GM21367 (cell line): ENCODE measurements at regions not wholly inside any gene's neighbourhood (a gene's known extent, or its start where the extent isn't known, plus 50 kb on each side); places are given as distances from the start of the nearest gene placed in this dataset.

Source experiments
- ATAC-seq: cut with Tn5 transposase; IDR thresholded peaks from one replicate; pipeline ENCODE4 v1.9.1; 2021; ENCODE audit not compliant: unreplicated experiment

GRCh38 chr7:110090110-110090820, 1000.7 kb upstream of the LRRN3 start:
- ATAC-seq, result no peak

DNA sequence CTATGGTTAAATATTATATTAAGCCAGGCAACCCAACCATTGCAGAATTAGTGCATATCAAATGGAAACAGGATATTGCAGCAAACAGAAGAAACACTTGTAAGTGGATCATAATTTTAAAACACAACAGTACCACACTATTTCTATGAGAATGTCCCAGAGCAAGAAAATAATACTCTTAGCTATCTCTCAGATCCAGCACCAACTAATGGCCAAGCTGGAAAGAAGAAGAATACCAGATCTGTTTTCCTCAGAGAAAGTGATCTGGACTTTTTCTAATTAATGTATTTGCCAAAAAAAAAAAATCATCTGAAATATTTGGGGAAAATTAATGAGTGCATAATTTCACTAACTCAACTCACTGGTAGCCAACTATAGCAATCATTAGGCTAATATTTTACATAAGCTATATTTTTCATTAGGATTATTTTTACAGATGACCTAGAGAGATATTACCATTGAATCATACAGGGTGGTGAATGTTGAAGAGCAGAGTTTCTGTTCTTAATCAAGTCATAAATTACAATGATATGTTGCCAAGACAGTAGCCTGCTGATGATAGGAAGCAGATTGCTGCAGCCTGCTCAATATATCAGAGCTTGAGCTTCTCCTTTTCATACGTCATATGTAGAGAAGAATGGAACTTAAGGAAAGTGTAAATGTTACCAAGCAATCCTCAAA, 995.4 kb upstream of the LRRN3 start:
- ATAC-seq, result no peak

DNA sequence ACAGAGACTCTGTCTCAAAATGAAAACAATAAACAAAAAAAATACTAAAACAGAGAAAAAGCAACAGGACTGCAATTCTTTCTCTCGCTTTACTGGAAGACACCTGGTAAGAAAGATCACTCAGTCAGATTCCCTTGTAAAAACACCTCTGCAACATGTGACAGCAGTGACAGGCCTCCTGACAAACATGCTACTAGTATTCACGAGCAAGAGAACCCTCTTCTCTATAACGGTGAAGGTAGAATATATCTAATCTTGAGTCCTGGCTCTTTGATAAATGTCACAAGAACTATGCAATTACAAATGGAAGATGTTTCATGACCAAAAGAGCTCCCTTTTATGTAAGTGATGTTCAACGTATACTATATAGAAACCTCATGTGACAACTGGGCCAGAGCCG, 986.7 kb upstream of the LRRN3 start:
- ATAC-seq, result no peak

GRCh38 chr7:110105307-110105706, 985.6 kb upstream of the LRRN3 start:
- ATAC-seq, result no peak

DNA sequence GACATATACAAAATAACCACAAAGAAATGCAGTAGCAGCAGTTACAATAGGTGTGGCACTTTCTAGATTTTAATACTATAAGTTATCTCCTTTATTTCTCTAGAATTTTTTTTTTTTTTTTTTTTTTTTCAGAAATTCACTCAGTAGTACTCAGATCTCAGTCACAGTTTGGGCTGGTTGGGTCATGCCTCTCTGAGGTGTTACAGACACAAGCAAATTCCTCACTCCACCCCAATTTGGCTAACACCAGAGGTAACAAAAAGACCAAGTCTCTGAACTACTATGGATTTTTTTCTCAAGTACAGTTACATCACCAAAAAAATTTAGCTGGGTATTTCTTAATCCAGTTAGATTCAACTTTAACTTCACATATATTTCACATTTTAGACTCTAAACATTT, 985.1 kb upstream of the LRRN3 start:
- ATAC-seq, result no peak

- ATAC-seq, result no peak
These were observed 970.9 kb upstream of the LRRN3 start for GRCh38 chr7:110119883-110120581.

DNA sequence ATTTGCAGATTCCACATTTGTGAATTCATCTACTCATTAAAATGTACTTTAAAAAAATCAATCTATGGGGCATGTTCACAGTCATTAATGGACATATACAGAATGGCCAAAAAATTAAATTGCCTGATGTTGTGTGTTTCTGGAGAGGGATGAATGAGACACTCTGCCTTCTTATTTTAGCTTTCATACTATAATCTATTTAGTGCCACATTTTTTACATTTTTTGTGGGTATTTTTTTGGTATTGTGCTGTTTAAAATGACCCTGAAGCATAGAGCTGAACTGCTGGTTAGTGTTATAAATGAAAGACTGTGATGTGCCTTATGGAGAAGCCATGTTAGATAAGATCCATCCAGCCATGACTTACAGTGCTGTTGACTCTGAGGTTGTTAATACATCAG, 961.8 kb upstream of the LRRN3 start:
- ATAC-seq, result no peak

- ATAC-seq, result no peak
These were observed 960.3 kb upstream of the LRRN3 start for GRCh38 chr7:110130669-110131068.

GRCh38 chr7:110131344-110131743, 959.6 kb upstream of the LRRN3 start:
- no peak for ATAC-seq

DNA sequence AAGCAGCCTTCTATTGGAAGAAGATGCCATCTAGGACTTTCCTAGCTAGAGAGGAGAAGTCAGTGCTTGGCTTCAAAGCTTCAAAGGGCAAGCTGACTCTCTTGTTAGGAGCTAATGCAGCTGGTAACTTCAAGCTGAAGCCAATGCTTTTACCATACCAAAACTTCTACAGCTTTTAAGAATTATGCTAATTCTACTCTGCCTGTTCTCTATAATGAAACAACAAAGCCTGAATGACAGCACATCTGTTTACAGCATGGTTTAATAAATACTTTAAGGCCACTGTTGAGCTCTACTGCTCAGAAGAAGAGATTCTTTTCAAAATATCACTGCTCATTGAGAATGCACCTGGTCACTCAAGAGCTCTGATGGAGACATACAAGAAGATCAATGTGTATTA, 951.9 kb upstream of the LRRN3 start:
- no peak for ATAC-seq

GRCh38 chr7:110142939-110143526, 947.9 kb upstream of the LRRN3 start:
- no peak for ATAC-seq

DNA sequence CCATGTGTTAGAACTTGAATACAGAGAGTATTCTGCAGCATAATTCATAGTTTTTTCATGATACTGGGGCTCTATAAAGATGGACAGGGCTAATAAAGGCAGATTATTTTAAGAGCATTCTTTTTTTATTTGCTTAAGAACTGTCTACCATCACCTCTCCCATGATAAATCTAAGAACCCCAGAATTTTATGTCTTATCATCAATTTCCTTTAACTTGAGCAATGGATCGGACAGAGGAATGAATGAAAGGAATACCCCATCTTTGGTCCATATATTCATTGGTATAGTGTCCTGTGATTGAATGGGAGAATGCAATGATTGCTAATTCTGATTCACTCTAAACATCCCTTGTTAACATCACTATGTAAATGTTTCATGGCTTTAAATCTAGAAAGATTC, 946.3 kb upstream of the LRRN3 start:
- no peak for ATAC-seq

DNA sequence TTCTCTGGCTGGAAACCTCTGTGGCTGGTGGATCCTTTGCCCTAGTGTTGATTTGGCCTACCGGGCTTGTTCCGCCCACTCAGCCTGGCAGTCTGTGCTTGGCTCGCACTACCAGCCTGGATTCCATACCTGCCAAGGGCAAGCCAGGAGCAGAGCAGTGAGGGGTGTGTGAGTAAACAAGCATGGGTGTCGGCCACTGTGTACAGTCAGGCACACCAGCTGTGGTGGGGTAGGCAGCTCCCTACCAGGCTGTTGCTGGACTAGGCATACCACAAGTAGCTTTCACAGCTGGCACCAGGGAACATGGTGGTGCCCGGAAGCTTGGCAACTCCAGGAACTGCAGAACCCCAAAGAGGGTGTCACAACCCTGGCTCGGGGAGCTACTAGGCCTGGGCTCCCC, 942.9 kb upstream of the LRRN3 start:
- ATAC-seq, result no peak

- no peak for ATAC-seq
These were observed 937.7 kb upstream of the LRRN3 start for GRCh38 chr7:110153222-110153621.

DNA sequence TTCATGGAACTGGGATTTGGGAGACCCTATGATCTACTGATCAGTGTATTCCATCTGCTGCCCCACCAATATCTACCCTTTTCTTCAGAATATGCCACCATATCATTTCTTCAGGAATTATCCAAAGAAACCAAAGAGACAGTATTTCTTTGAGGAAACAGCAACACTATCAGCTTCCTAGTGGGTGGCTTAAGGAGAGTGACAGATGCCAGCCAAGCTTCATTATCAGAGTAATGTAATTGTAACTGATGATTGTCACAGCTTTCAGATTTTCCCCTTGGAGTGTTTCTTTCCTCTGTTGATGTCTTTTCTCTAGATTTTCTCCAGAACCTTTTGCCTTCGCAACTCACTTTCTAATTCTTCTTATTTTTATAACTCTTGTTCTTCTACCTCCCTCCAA, 934.4 kb upstream of the LRRN3 start:
- ATAC-seq, result no peak

DNA sequence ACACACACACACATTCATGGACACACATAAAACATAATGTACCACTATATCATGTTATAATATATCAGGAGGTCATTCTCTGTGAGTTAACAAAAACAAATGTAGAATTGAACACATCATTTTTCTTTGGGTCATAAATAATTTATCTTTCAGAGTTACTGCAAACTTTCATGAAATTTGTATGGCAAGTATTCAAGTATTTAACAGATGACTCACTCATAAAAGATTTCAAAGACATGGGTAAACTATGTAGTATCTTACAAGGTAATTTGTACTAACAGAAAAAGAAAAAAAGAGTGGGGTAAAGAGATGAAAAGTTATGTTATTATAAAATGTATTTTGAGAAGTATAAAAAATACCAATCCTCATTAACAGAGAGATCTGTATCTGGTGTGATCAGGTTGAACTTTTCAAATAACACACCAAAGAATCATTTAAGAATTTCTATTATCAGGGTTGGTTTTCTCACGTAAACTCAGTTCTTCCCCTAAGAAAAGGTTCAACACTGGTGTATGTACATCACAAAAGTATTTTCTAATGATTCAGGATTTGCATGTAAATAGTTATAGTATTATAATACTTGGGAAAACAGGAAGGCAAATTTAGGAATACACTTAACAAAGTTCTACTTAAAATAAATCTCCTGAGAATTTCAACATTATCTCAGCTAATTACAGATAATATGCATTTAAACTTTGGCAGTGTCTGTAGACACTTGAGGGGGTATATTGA, 933.1 kb upstream of the LRRN3 start:
- no peak for ATAC-seq

DNA sequence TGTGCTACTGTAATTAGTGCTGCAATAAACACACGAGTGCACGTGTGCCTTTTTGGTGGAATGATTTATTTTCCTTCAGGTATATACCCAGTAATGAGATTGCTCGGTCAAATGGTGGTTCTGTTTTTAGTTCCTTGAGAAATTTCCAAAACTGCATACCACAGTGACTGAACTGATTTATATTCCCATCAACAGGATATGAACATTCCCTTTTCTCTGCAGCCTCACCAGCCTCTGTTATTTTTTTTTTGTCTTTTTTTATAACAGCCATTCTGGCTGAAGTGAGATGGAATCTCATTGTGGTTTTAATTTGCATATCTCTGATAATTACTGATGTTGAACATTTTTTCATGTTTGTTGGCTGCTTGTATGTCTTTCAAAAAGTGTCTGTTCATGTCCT, 922.9 kb upstream of the LRRN3 start:
- no peak for ATAC-seq

- no peak for ATAC-seq
These were observed 920.1 kb upstream of the LRRN3 start for GRCh38 chr7:110170841-110171240.

DNA sequence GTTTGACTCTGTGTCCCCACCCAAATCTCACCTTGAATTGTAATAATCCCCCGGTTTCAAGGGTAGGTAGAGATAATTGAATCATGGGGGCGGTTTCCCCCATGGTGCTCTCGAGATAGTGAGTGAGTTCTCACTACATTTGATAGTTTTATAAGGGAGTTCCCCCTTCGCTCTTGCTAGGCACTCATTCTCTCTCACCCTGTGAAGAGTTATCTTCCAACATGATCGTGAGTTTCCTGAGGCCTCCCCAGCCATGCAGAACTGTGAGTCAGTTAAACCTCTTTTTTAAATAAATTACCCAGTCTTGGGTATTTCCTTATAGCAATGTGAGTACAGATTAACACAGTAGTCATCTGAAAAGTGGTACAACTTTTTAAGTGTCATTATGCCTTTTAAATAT, 913.5 kb upstream of the LRRN3 start:
- ATAC-seq, result no peak

DNA sequence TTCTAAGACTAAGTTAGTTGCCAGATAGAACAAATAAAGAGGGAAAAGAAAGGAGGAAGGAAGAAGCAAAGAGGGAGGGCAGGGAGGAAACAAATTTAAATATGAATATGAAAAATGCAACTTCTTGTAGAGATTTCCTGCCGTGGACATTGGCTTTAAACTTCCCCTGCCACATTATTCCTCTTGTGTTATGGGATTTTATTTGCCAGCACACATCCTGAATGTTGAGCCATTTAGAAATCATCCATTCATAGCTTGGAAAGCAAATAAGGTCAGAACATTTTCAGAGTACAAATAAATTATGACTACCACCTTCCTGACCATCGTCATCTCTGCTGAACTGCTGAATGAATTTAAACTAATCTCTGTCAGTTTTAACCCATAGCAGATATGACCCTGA, 911.9 kb upstream of the LRRN3 start:
- no peak for ATAC-seq

GRCh38 chr7:110181768-110182167, 909.2 kb upstream of the LRRN3 start:
- ATAC-seq, result no peak
